ENCODE measurements at regions not wholly inside any gene's neighbourhood (a gene's known extent, or its start where the extent isn't known, plus 50 kb on each side); places are given as distances from the start of the nearest gene placed in this dataset.
A peak's percentile ranks its signal among the peaks of the same experiment; 100 is the strongest.

DNA sequence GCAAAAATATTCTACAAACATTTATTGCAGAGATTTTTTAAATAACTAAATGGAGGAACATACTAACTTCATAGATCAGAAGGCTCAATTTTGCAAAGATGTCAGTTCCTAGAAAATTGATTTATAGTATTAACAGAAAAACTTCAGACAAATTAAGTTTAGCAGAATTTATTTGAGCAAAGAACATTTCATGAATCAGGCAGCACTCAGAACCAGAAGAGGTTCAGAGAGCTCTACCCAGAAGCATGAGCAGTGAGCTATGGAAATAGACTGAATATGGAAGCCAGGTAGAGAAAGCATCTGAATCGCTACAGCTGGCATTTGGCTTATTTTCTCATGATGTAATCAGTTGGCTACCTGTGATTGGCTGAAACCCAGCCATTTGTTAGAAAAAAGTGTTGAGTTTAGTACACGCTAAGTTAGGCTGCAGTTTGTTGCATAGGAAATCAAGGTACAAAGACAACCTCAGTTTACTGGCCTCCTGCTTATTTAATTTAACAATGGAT lies 174.5 kb upstream of the TAB2 start:
- H3K4me1 ChIP-seq (replicated peaks in 1 of 2; ENCODE audit: control insufficient read depth in 2 of 2, insufficient read depth in 2 of 2, low read length in 2 of 2): peaks cover 11 to 32% of the 10 kb centered on the region in 2 experiments
- POLR2A ChIA-PET: interaction anchor here (0.6 to 0.7 kb wide), 2 partner anchors 21 to 107 kb away, joined by 3 read pairs; no protein-coding TSS in a partner anchor
- no peak overlapping the region for H3K9ac ChIP-seq (ENCODE audit: insufficient read depth in 1 of 2, low read depth in 2 of 2, low read length in 2 of 2)
- DNase-seq (ENCODE audit: extremely low read depth in 1 of 4, low spot score in 3 of 4) (no peak), ATAC-seq (no peak), FAIRE-seq (no peak)
- in situ Hi-C loops (cut with MboI) (no loop called here), intact Hi-C loops (cut with micrococcal nuclease) (loop anchor here (5.0 kb wide), 1 partner anchor 174 kb away; the partner anchor contains the start of gene TAB2)
- no peak overlapping the region for H3K27ac ChIP-seq (ENCODE audit: extremely low read depth, low read depth, low read length)
- H4K20me1 ChIP-seq (replicated peaks; ENCODE audit: control insufficient read depth, insufficient read depth, low read length): no peaks in the 10 kb centered on the region
- WGBS (ENCODE audit: insufficient coverage, low coverage, missing lambda C conversion rate): 44% methylated on average over 2 of the region's 2 CpGs
- H3K9me1 ChIP-seq (ENCODE audit: control insufficient read depth, insufficient read depth, low read length): no peaks in the 10 kb centered on the region
- no peaks in the 10 kb centered on the region for H3K79me2 ChIP-seq (ENCODE audit: control insufficient read depth, insufficient read depth, low read length)
- no peaks in the 10 kb centered on the region for H3K9me3 ChIP-seq (replicated peaks; ENCODE audit: control insufficient read depth, insufficient read depth, low read depth, low read length)
- no peak overlapping the region for H3K4me3 ChIP-seq
- no peaks in the 10 kb centered on the region for H3K36me3 ChIP-seq (ENCODE audit: control insufficient read depth, insufficient read depth, low read length)
- TF ChIP-seq GATAD2B (IDR thresholded peaks at IDR 0.05; ENCODE audit: borderline replicate concordance): no peak
- no peak for TF ChIP-seq ZNF76 (CRISPR knock-in tag; IDR thresholded peaks at IDR 0.05; ENCODE audit: borderline replicate concordance)
- no peak for TF ChIP-seq ELF1 (tag; IDR thresholded peaks at IDR 0.05)
- no peak for TF ChIP-seq ZNF668 (CRISPR knock-in tag; IDR thresholded peaks at IDR 0.05)
- no peak for TF ChIP-seq CREM (IDR thresholded peaks at IDR 0.05; ENCODE audit: low read depth)
- no peak for TF ChIP-seq KLF10 (CRISPR knock-in tag; IDR thresholded peaks at IDR 0.05)
- TF ChIP-seq, protein P1, sequence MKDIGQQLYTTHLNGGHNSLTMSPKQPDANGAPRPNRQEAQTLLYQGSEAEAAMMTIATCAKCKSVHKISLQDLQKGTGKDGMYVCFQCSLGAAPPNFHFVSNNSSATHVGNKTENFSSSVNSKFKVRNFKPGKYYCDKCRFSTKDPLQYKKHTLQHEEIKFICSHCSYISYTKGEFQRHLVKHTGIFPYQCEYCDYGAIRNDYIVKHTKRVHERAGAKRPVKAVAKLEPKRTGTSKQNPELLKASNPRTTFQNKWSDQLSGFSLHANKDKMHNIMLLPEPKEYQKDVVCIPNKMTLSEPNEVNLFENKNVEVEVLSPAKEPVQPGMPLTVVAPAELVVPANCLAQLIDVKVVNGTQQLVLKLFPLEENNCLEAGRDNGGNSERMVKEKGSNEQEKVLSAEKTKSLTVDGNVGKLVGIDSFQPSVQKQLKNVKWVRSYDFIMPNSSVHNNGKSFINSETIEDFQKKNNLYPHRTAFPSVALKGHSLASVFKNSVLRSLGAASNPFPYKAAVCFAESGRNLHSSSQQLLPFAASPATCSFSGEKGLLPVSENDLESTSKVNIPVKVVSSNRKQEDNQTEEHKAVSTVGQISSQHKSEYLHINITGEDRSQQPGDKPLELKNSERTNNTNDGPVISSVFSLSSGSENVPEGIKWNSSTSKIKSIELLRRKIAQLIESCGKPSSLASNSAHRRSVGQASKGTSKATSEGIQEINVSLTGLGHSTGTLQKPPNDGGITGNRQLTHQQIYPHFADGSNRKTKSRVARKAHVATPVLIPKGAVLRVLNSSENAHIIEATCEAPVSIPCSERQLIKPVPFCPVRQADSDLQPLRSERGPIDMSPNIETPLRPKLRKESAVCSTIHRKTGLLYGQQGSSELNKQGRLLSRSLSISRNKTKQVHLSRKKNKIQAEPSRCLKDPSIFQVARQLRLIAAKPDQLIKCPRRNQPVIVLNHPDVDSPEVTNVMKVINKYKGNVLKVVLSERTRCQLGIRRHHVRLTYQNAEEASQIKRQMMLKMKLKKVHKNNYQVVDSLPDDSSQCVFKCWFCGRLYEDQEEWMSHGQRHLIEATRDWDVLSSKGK (CRISPR knock-in tag; IDR thresholded peaks at IDR 0.05): no peak
- no peak for TF ChIP-seq FOXJ3 (CRISPR knock-in tag; IDR thresholded peaks at IDR 0.05)
- no peak for TF ChIP-seq MBD2 (IDR thresholded peaks at IDR 0.05; ENCODE audit: borderline replicate concordance, low read depth)
- TF ChIP-seq L3MBTL2 (IDR thresholded peaks at IDR 0.05): no peak
- TF ChIP-seq, protein P2, sequence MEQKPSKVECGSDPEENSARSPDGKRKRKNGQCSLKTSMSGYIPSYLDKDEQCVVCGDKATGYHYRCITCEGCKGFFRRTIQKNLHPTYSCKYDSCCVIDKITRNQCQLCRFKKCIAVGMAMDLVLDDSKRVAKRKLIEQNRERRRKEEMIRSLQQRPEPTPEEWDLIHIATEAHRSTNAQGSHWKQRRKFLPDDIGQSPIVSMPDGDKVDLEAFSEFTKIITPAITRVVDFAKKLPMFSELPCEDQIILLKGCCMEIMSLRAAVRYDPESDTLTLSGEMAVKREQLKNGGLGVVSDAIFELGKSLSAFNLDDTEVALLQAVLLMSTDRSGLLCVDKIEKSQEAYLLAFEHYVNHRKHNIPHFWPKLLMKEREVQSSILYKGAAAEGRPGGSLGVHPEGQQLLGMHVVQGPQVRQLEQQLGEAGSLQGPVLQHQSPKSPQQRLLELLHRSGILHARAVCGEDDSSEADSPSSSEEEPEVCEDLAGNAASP (IDR thresholded peaks at IDR 0.05): no peak
- TF ChIP-seq ZFP36 (IDR thresholded peaks at IDR 0.05; ENCODE audit: low read depth, low read length, partially characterized antibody): no peak
- TF ChIP-seq ZNF12 (CRISPR knock-in tag; IDR thresholded peaks at IDR 0.05): no peak
- no peak for TF ChIP-seq ZNF79 (CRISPR knock-in tag; IDR thresholded peaks at IDR 0.05; ENCODE audit: low read depth)
- no peak for TF ChIP-seq XRCC3 (IDR thresholded peaks at IDR 0.05)
- TF ChIP-seq ZNF707 (CRISPR knock-in tag; conservative IDR thresholded peaks at IDR 0.05): no peak
- TF ChIP-seq, protein P3, sequence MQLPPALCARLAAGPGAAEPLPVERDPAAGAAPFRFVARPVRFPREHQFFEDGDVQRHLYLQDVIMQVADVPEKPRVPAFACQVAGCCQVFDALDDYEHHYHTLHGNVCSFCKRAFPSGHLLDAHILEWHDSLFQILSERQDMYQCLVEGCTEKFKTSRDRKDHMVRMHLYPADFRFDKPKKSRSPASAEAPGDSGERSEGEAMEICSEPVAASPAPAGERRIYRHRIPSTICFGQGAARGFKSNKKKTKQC (CRISPR knock-in tag; IDR thresholded peaks at IDR 0.05): no peak
- no peaks in the 10 kb centered on the region for H3K27me3 ChIP-seq (ENCODE audit: control insufficient read depth in 2 of 2, insufficient read depth in 2 of 2, low read length in 2 of 2)
- H2AFZ ChIP-seq (ENCODE audit: low read depth, low read length): peak overlapping the region; percentile 18; the same call in 1 of the 2 replicates
- CTCF ChIA-PET (ENCODE audit: low intra/inter-chr PET ratio): no interaction called here
- BruUV-seq (replicated peaks): no TSS peak
- no peak overlapping the region for H3K4me2 ChIP-seq (ENCODE audit: insufficient read depth, low read length)
